ENCODE measurements at regions not wholly inside any gene's neighbourhood (a gene's known extent, or its start where the extent isn't known, plus 50 kb on each side); places are given as distances from the start of the nearest gene placed in this dataset.

GRCh38 chr6:8213995-8214394 is 111.6 kb upstream of the EEF1E1 start:
- DNase-seq: no peak

GRCh38 chr6:8212720-8213434 is 110.5 kb upstream of the EEF1E1 start:
- DNase-seq: no peak

- no peak for DNase-seq
These were observed 105.5 kb upstream of the EEF1E1 start for GRCh38 chr6:8207869-8208191.

- no peak for DNase-seq
These were observed 105.0 kb upstream of the EEF1E1 start for GRCh38 chr6:8207191-8207868.

GRCh38 chr6:8203337-8203736 is 101.0 kb upstream of the EEF1E1 start:
- DNase-seq: no peak

GRCh38 chr6:8201679-8202078 is 99.3 kb upstream of the EEF1E1 start:
- DNase-seq: no peak

GRCh38 chr6:8200255-8200654 is 97.9 kb upstream of the EEF1E1 start:
- DNase-seq: no peak

- DNase-seq: no peak
These were observed 93.4 kb upstream of the EEF1E1 start for GRCh38 chr6:8195714-8196102.

- DNase-seq: no peak
These were observed 92.8 kb upstream of the EEF1E1 start for GRCh38 chr6:8195040-8195713.

GRCh38 chr6:8194490-8194889 is 92.1 kb upstream of the EEF1E1 start:
- DNase-seq: no peak

- DNase-seq: peak; percentile 58
These were observed 91.2 kb upstream of the EEF1E1 start for GRCh38 chr6:8193541-8193940.

- DNase-seq: no peak
These were observed 90.2 kb upstream of the EEF1E1 start for GRCh38 chr6:8192597-8192996.

- DNase-seq: no peak
These were observed 89.7 kb upstream of the EEF1E1 start for GRCh38 chr6:8192067-8192466.

GRCh38 chr6:8191629-8192028 is 89.3 kb upstream of the EEF1E1 start:
- DNase-seq: no peak

- DNase-seq: no peak
These were observed 84.9 kb upstream of the EEF1E1 start for GRCh38 chr6:8187209-8187608.

GRCh38 chr6:8182902-8183665 is 80.7 kb upstream of the EEF1E1 start:
- DNase-seq: peak; percentile 22

- peak; percentile 29 for DNase-seq
These were observed 79.8 kb upstream of the EEF1E1 start for GRCh38 chr6:8181951-8182845.

GRCh38 chr6:8181160-8181881 is 79.0 kb upstream of the EEF1E1 start:
- DNase-seq: no peak

GRCh38 chr6:8180327-8181159 is 78.2 kb upstream of the EEF1E1 start:
- DNase-seq: peak; percentile 83

- DNase-seq: no peak
These were observed 75.4 kb upstream of the EEF1E1 start for GRCh38 chr6:8177721-8178120.
